Testis (tissue), 2 donors: ENCODE measurements at regions not wholly inside any gene's neighbourhood (a gene's known extent, or its start where the extent isn't known, plus 50 kb on each side); places are given as distances from the start of the nearest gene placed in this dataset.

Source experiments
- DNase-seq: peaks from one replicate; pipeline ENCODE4 v3.0.0-alpha.2; 2019
- H3K27ac ChIP-seq, 2 donors: fragments of 200-600 bp; sonication (generic); one replicate each; pipeline ENCODE4 v1.5.1; 2019
- H3K27me3 ChIP-seq: fragments of 200-600 bp; sonication (generic); one replicate; pipeline ENCODE4 v1.5.1; 2019
- H3K36me3 ChIP-seq: fragments of 200-600 bp; sonication (generic); one replicate; pipeline ENCODE4 v1.5.1; 2017; ENCODE audit warnings: low read depth; ENCODE audit errors: missing control alignments
- H3K4me1 ChIP-seq: fragments of 200-600 bp; sonication (generic); one replicate; pipeline ENCODE4 v1.5.1; 2019
- H3K4me3 ChIP-seq, 2 donors: fragments of 200-600 bp; sonication (generic); one replicate each; pipeline ENCODE4 v1.5.1; 2017 to 2019
- H3K9me3 ChIP-seq: fragments of 200-600 bp; sonication (generic); one replicate; pipeline ENCODE4 v1.5.1; 2017
- CTCF ChIP-seq, 3 experiments: fragments of 450-650 bp in 2 of 3; fragments of 200-600 bp in 1 of 3; sonication (generic) in 1 of 3; IDR thresholded peaks; one replicate each; pipeline ENCODE4 v1.5.1; 2016 to 2019; ENCODE audit warnings: antibody characterized with exemption in 3 of 3, mild to moderate bottlenecking in 2 of 3, moderate library complexity in 1 of 3
- POLR2A ChIP-seq: fragments of 450-650 bp; IDR thresholded peaks from one replicate; pipeline ENCODE4 v1.6.1; 2017; ENCODE audit warnings: antibody characterized with exemption, mild to moderate bottlenecking, moderate library complexity
- WGBS, 2 donors: methylation state at CpG; one replicate each; pipeline ENCODE4 v1.1.5; 2018; 5-methylcytosine and 5-hydroxymethylcytosine counted together
- intact Hi-C: fragments of 100-400 bp; cut with DNase I; formaldehyde crosslinking; loops from one replicate; pipeline ENCODE4 v1.15.1; 2023; ENCODE audit warnings: low total_unique reads

- Histone ChIP-seq H3K4me1 (no peaks in the 10 kb centered on the region), H3K9me3 (no peaks in the 10 kb centered on the region), H3K36me3 (no peaks in the 10 kb centered on the region), H3K27me3 (no peaks in the 10 kb centered on the region), H3K4me3 (no peak overlapping the region), H3K27ac (no peak overlapping the region)
- DNase-seq, result no peak
- TF ChIP-seq CTCF (IDR thresholded peaks at IDR 0.05) (no peak), POLR2A (no peak)
- 84 to 97% methylated on average over 2 of the region's 2 CpGs for WGBS, 2 donors
- intact Hi-C loops, result no loop called here
These were observed 124.8 kb downstream of the MSTN start for GRCh38 chr2:189937691-189938090.

- Histone ChIP-seq H3K9me3 (no peaks in the 10 kb centered on the region), H3K27ac (no peak overlapping the region), H3K27me3 (no peaks in the 10 kb centered on the region), H3K4me3 (no peak overlapping the region), H3K4me1 (peaks cover 5% of the 10 kb centered on the region), H3K36me3 (no peaks in the 10 kb centered on the region)
- TF ChIP-seq CTCF (IDR thresholded peaks at IDR 0.05), result no peak
- no peak for TF ChIP-seq POLR2A
- 79 to 89% methylated on average over 1 of the region's 1 CpG for WGBS, 2 donors
- no peak for DNase-seq
- intact Hi-C loops, result no loop called here
These were observed 128.6 kb downstream of the MSTN start for GRCh38 chr2:189933911-189934399.

GRCh38 chr2:189933041-189933440 is 129.5 kb downstream of the MSTN start:
- Histone ChIP-seq H3K36me3 (no peaks in the 10 kb centered on the region), H3K4me3 (no peak overlapping the region), H3K4me1 (peaks cover 5% of the 10 kb centered on the region), H3K27me3 (no peaks in the 10 kb centered on the region), H3K9me3 (no peaks in the 10 kb centered on the region), H3K27ac (no peak overlapping the region)
- intact Hi-C loops, result no loop called here
- no peak for TF ChIP-seq CTCF (IDR thresholded peaks at IDR 0.05)
- TF ChIP-seq POLR2A, result no peak
- no peak for DNase-seq
- WGBS, 2 donors, result 60 to 64% methylated on average over 1 of the region's 1 CpG

GRCh38 chr2:189927823-189928222 is 134.7 kb downstream of the MSTN start:
- Histone ChIP-seq H3K27me3 (no peaks in the 10 kb centered on the region), H3K27ac (no peak overlapping the region), H3K9me3 (no peaks in the 10 kb centered on the region), H3K4me1 (peaks cover 5% of the 10 kb centered on the region), H3K36me3 (no peaks in the 10 kb centered on the region), H3K4me3 (no peak overlapping the region)
- intact Hi-C loops, result no loop called here
- WGBS, 2 donors, result 96 to 98% methylated on average over 1 of the region's 1 CpG
- TF ChIP-seq POLR2A (no peak), CTCF (IDR thresholded peaks at IDR 0.05) (no peak)
- no peak for DNase-seq
